ENCODE measurements at regions not wholly inside any gene's neighbourhood (a gene's known extent, or its start where the extent isn't known, plus 50 kb on each side); places are given as distances from the start of the nearest gene placed in this dataset.
"Not testable (repeated sequence)": the region's sequence is repeated elsewhere in the genome, so short reads cannot be mapped to it uniquely, and the experiment has no call there.

GRCh38 chr6:158920311-158920905 is 79.6 kb downstream of the RSPH3 start:
- no peak for DNase-seq

GRCh38 chr6:158919865-158920264 is 80.1 kb downstream of the RSPH3 start:
- no peak for DNase-seq

GRCh38 chr6:158916617-158917016 is 83.4 kb downstream of the RSPH3 start:
- DNase-seq: no peak

- no peak for DNase-seq
Measured at GRCh38 chr6:158914923-158915322, 85.1 kb downstream of the RSPH3 start.

- DNase-seq: no peak
Measured at GRCh38 chr6:158913580-158913979, 86.4 kb downstream of the RSPH3 start.

GRCh38 chr6:158912655-158913054 is 87.3 kb downstream of the RSPH3 start:
- DNase-seq: no peak

- DNase-seq: no peak
Measured at GRCh38 chr6:158911746-158912480, 88.1 kb downstream of the RSPH3 start.

- DNase-seq: no peak
Measured at GRCh38 chr6:158910484-158911440, 89.2 kb downstream of the RSPH3 start.

- DNase-seq: no peak
Measured at GRCh38 chr6:158909938-158910337, 90.1 kb downstream of the RSPH3 start.

GRCh38 chr6:158908606-158909005 is 89.4 kb upstream of the EZR start:
- DNase-seq: no peak

GRCh38 chr6:158907931-158908330 is 88.8 kb upstream of the EZR start:
- no peak for DNase-seq

- DNase-seq: no peak
Measured at GRCh38 chr6:158906926-158907325, 87.8 kb upstream of the EZR start.

GRCh38 chr6:158905277-158905676 is 86.1 kb upstream of the EZR start:
- peak; percentile 11 for DNase-seq

GRCh38 chr6:158903801-158904200 is 84.6 kb upstream of the EZR start:
- no peak for DNase-seq

GRCh38 chr6:158900663-158901312 is 81.6 kb upstream of the EZR start:
- DNase-seq: no peak

- no peak for DNase-seq
Measured at GRCh38 chr6:158897236-158897635, 78.1 kb upstream of the EZR start.

- DNase-seq: no peak
Measured at GRCh38 chr6:158895661-158896060, 76.5 kb upstream of the EZR start.

- no peak for DNase-seq
Measured at GRCh38 chr6:158894193-158894592, 75.0 kb upstream of the EZR start.

- DNase-seq: no peak
Measured at GRCh38 chr6:158892266-158892665, 73.1 kb upstream of the EZR start.

GRCh38 chr6:158891560-158891959 is 72.4 kb upstream of the EZR start:
- not testable (repeated sequence) for DNase-seq

- not testable (repeated sequence) for DNase-seq
Measured at GRCh38 chr6:158888171-158888570, 69.0 kb upstream of the EZR start.

- DNase-seq: not testable (repeated sequence)
Measured at GRCh38 chr6:158886346-158886977, 67.3 kb upstream of the EZR start.

GRCh38 chr6:158881884-158882283 is 62.7 kb upstream of the EZR start:
- not testable (repeated sequence) for DNase-seq

Measured in NCI-H1436 treated with DMSO at 0.1 percent for 48 hours (cell line).